ENCODE measurements at regions not wholly inside any gene's neighbourhood (a gene's known extent, or its start where the extent isn't known, plus 50 kb on each side); places are given as distances from the start of the nearest gene placed in this dataset.

- no peak for DNase-seq (ENCODE audit: low read depth)
- in situ Hi-C loops (cut with HindIII; ENCODE audit: low pct_unique_long_range_greater_than_20kb, low sequenced_read_pairs): no loop called here
Measured at GRCh38 chr3:146680617-146681016, 75.5 kb upstream of the PLSCR5 start.

- in situ Hi-C loops (cut with HindIII; ENCODE audit: low pct_unique_long_range_greater_than_20kb, low sequenced_read_pairs): no loop called here
- no peak for DNase-seq (ENCODE audit: low read depth)
Measured at GRCh38 chr3:146679995-146680394, 74.8 kb upstream of the PLSCR5 start.

DNA sequence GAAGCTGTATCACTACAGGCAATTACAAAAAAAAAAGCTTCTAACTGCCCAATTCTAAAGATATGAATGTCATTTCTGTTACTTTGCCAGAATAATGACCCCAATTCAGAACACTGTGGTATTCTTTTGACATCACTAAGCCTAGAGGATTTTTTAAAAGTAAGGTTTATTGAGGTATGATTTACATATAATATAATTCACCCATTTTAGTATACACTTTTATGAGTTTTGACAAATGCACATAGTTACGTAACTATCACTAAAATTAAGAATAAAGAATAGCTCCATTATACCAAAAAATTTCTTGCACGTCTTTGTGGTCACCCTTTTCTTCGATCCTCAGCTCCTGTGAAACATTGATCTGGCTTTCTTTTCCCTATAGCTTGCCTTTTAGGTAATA lies 74.0 kb upstream of the PLSCR5 start:
- in situ Hi-C loops (cut with HindIII; ENCODE audit: low pct_unique_long_range_greater_than_20kb, low sequenced_read_pairs): no loop called here
- DNase-seq (ENCODE audit: low read depth): no peak

GRCh38 chr3:146672941-146673340 lies 67.8 kb upstream of the PLSCR5 start:
- in situ Hi-C loops (cut with HindIII; ENCODE audit: low pct_unique_long_range_greater_than_20kb, low sequenced_read_pairs): no loop called here

GRCh38 chr3:146664403-146664802 lies 59.3 kb upstream of the PLSCR5 start:
- no peak for DNase-seq (ENCODE audit: low read depth)
- in situ Hi-C loops (cut with HindIII; ENCODE audit: low pct_unique_long_range_greater_than_20kb, low sequenced_read_pairs): no loop called here

More at GRCh38 chr3:146672941-146673340, 67.8 kb upstream of the PLSCR5 start:
- no peak for DNase-seq (ENCODE audit: low read depth)

DNA sequence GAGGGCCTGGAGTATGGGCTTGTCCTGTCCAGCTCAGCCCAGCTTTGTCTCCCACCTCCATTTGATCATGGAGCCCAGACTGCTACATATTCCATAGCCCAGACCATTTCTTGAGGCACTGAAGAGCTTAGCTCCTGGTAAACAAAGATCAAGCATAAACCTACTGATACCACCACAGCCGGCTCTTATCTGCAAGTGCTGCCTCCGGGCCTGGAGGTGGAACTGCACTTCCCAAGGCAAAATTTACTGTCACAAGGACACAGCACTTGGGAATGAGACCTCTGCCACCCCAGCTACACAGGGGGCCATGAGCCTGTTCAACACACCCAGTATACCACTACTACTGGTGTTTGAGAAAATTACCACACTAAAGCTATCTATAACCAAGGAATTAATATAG lies 53.7 kb upstream of the PLSCR5 start:
- in situ Hi-C loops (cut with HindIII; ENCODE audit: low pct_unique_long_range_greater_than_20kb, low sequenced_read_pairs): no loop called here
- DNase-seq (ENCODE audit: low read depth): no peak

DNA sequence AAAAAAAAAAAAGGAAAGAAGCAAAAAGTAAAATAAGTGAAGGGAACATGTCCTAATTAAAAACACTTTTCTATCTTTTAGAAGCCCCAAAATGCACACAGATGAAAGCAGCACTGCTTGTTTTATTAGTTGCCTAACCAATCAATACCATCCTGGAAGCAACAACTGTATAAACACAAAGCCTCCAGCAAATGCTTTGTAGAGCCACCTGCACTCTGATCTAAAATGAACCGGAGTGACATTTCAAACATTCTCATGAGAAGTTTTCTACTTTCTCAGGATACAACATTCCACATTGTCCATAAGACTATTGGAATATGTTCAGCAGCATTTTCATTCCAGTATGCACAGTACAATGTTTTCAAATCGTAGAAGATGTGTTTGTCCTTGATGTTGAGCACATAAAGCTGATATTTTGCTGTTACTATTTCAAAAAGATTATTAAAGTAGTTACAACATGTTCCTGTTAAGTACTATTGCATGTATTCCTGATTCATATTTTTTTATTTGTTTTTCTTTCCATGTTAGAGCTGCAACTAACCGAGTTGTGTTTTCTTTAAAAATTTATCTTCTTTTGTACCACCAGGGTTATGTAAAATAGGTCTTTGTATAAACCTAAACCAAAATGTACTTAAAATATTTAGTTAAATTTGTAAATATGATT lies 50.3 kb upstream of the PLSCR5 start:
- no peak for DNase-seq (ENCODE audit: low read depth)
- in situ Hi-C loops (cut with HindIII; ENCODE audit: low pct_unique_long_range_greater_than_20kb, low sequenced_read_pairs): no loop called here

Measured in Caki2 (cell line).